ENCODE measurements at regions not wholly inside any gene's neighbourhood (a gene's known extent, or its start where the extent isn't known, plus 50 kb on each side); places are given as distances from the start of the nearest gene placed in this dataset.

GRCh38 chrX:40360557-40360956, 220.2 kb upstream of the ATP6AP2 start:
- ATAC-seq: no peak

GRCh38 chrX:40359593-40359992, 221.2 kb upstream of the ATP6AP2 start:
- 82% methylated on average over 4 of the region's 17 CpGs for WGBS (ENCODE audit: missing lambda C conversion rate)
- H3K27ac ChIP-seq: no peak overlapping the region

More at GRCh38 chrX:40360557-40360956, 220.2 kb upstream of the ATP6AP2 start:
- no peak overlapping the region for H3K27ac ChIP-seq
- WGBS (ENCODE audit: missing lambda C conversion rate): 80% methylated on average over 20 of the region's 24 CpGs
- ChIA-PET CTCF (no interaction called here), POLR2A (no interaction called here)
- no peak for FAIRE-seq
- TF ChIP-seq NR3C1 (IDR thresholded peaks at IDR 0.05) (no peak), JUN (IDR thresholded peaks at IDR 0.05) (no peak), SREBF2 (IDR thresholded peaks at IDR 0.05) (no peak), FOSL2 (IDR thresholded peaks at IDR 0.05) (no peak), FOSL2 (CRISPR knock-in tag; IDR thresholded peaks at IDR 0.05) (no peak), PBX3 (IDR thresholded peaks at IDR 0.05) (no peak), TFCP2L1 (CRISPR knock-in tag; IDR thresholded peaks at IDR 0.05) (no peak), TP53 (CRISPR knock-in tag; IDR thresholded peaks at IDR 0.05) (no peak), HDAC2 (IDR thresholded peaks at IDR 0.05) (no peak), REST (IDR thresholded peaks at IDR 0.05) (no peak), HOXA7 (CRISPR knock-in tag; IDR thresholded peaks at IDR 0.05) (no peak), GATA3 (IDR thresholded peaks at IDR 0.05; ENCODE audit: borderline replicate concordance) (no peak), BCL3 (IDR thresholded peaks at IDR 0.05) (no peak)
- H3K4me2 ChIP-seq: no peak overlapping the region
- no peak overlapping the region for H3K4me3 ChIP-seq
- DNase-seq (ENCODE audit: low read depth in 1 of 2, low spot score in 1 of 2): no peak
- H3K4me1 ChIP-seq: no peaks in the 10 kb centered on the region
- no peaks in the 10 kb centered on the region for H3K9me3 ChIP-seq

More at GRCh38 chrX:40359593-40359992, 221.2 kb upstream of the ATP6AP2 start:
- ChIA-PET CTCF (no interaction called here), POLR2A (no interaction called here)
- H3K4me1 ChIP-seq: no peaks in the 10 kb centered on the region
- TF ChIP-seq MAX (IDR thresholded peaks at IDR 0.05) (no peak), JUNB (IDR thresholded peaks at IDR 0.05) (no peak), RARB (CRISPR knock-in tag; IDR thresholded peaks at IDR 0.05) (no peak), ZFP36 (IDR thresholded peaks at IDR 0.05; ENCODE audit: borderline replicate concordance, partially characterized antibody) (no peak), USF2 (IDR thresholded peaks at IDR 0.05) (no peak), HEYL (CRISPR knock-in tag; IDR thresholded peaks at IDR 0.05) (no peak), HOXA7 (CRISPR knock-in tag; IDR thresholded peaks at IDR 0.05) (no peak), ATOH8 (CRISPR knock-in tag; IDR thresholded peaks at IDR 0.05; ENCODE audit: low read depth) (no peak), EP300 (IDR thresholded peaks at IDR 0.05) (no peak), POLR2A (IDR thresholded peaks at IDR 0.05; ENCODE audit: low read length) (no peak), PBX3 (IDR thresholded peaks at IDR 0.05) (no peak), HES2 (IDR thresholded peaks at IDR 0.05) (no peak), ZNF302 (CRISPR knock-in tag; IDR thresholded peaks at IDR 0.05) (no peak), ZSCAN20 (CRISPR knock-in tag; IDR thresholded peaks at IDR 0.05) (no peak)
- no peak for FAIRE-seq
- ATAC-seq: no peak
- no peak overlapping the region for H3K4me2 ChIP-seq
- H3K9me3 ChIP-seq: no peaks in the 10 kb centered on the region
- H3K4me3 ChIP-seq: no peak overlapping the region
- DNase-seq (ENCODE audit: low read depth in 1 of 2, low spot score in 1 of 2): no peak
